Endothelial cell of umbilical vein (primary cell): ENCODE measurements at regions not wholly inside any gene's neighbourhood (a gene's known extent, or its start where the extent isn't known, plus 50 kb on each side); places are given as distances from the start of the nearest gene placed in this dataset.

Source experiments
- BruUV-seq: library from RNA; stranded (reverse); fragments of 400-500 nt; replicated peaks from 2 replicates; lab custom pipeline; 2021; lab: Mats Ljungman, UMichigan
- CTCF ChIA-PET: fragments of 300-600, 350-600 bp; sonication (Branson Sonifier 250); formaldehyde crosslinking; loops from one replicate; lab custom pipeline; 2021; ENCODE audit warnings: antibody characterized with exemption, inconsistent platforms; lab: Charles Lee
- POLR2A ChIA-PET: fragments of 300-600, 350-600 bp; sonication (Branson Sonifier 250); formaldehyde crosslinking; loops from one replicate; lab custom pipeline; 2021; ENCODE audit warnings: antibody characterized with exemption, inconsistent platforms; lab: Charles Lee
- DNase-seq: peaks from one replicate; pipeline ENCODE4 v3.0.0-alpha.2; 2011; ENCODE audit warnings: low read depth, low spot score
- FAIRE-seq: peaks from 2 replicates; lab custom pipeline; 2011; peaks lifted over from hg19 to GRCh38; lab: Jason Lieb, UNC
- H2AFZ ChIP-seq: 2 replicates; pipeline ENCODE4 v1.6.0; 2012; ENCODE audit warnings: low read depth, low read length, control low read depth, inconsistent platforms
- H3K27ac ChIP-seq: 2 replicates; pipeline ENCODE4 v1.5.1; 2011; ENCODE audit warnings: low read depth, mild to moderate bottlenecking, control low read depth, low read length, moderate library complexity; ENCODE audit not compliant: insufficient read depth
- H3K27me3 ChIP-seq, 2 experiments: 2 replicates each; pipeline versions ENCODE4 v1.6.0 to v1.6.1; 2011; ENCODE audit warnings: low read length in 2 of 2, mixed read lengths in 1 of 2; ENCODE audit not compliant: control insufficient read depth in 2 of 2, insufficient read depth in 2 of 2
- H3K36me3 ChIP-seq, 2 experiments: 2 replicates in 1 of 2; 3 replicates in 1 of 2; pipeline ENCODE4 v1.5.1; 2011; ENCODE audit warnings: low read length in 2 of 2, mild to moderate bottlenecking in 1 of 2, moderate library complexity in 1 of 2; ENCODE audit not compliant: control insufficient read depth in 2 of 2, insufficient read depth in 2 of 2; ENCODE audit errors: extremely low read depth in 1 of 2
- H3K4me1 ChIP-seq: 3 replicates; pipeline ENCODE4 v1.5.1; 2011; ENCODE audit warnings: mild to moderate bottlenecking, low read length; ENCODE audit not compliant: control insufficient read depth, insufficient read depth; ENCODE audit errors: extremely low read depth
- H3K4me2 ChIP-seq: 2 replicates; pipeline ENCODE4 v1.6.1; 2011; ENCODE audit warnings: low read length, control low read depth, mixed read lengths; ENCODE audit not compliant: insufficient read depth
- H3K4me3 ChIP-seq, 3 experiments: fragments of 200-600 bp in 1 of 3; sonication (generic), shearing (Covaris generic) in 1 of 3; replicated peaks in 1 of 3; 2 replicates each; pipeline ENCODE4 v1.5.1; 2011 to 2016; ENCODE audit warnings: control low read depth in 3 of 3, low read length in 3 of 3, mild to moderate bottlenecking in 2 of 3, inconsistent platforms in 1 of 3, low read depth in 1 of 3, moderate library complexity in 1 of 3; ENCODE audit not compliant: insufficient read depth in 1 of 3
- H3K79me2 ChIP-seq: 2 replicates; pipeline ENCODE4 v1.6.0; 2012; ENCODE audit warnings: low read length, inconsistent platforms; ENCODE audit not compliant: control insufficient read depth, insufficient read depth
- H3K9ac ChIP-seq: replicated peaks from 2 replicates; pipeline ENCODE3; 2011; ENCODE audit warnings: low read length, control low read depth; ENCODE audit not compliant: insufficient read depth; ENCODE audit errors: extremely low read depth
- H3K9me1 ChIP-seq: replicated peaks from 3 replicates; pipeline ENCODE4 v1.6.0; 2011; ENCODE audit warnings: mild to moderate bottlenecking, low read length; ENCODE audit not compliant: control insufficient read depth, insufficient read depth; ENCODE audit errors: extremely low read depth
- H3K9me3 ChIP-seq: replicated peaks from 2 replicates; pipeline ENCODE4 v1.5.1; 2012; ENCODE audit warnings: low read length, inconsistent platforms; ENCODE audit not compliant: control insufficient read depth, insufficient read depth
- H4K20me1 ChIP-seq: replicated peaks from 2 replicates; pipeline ENCODE3; 2011; ENCODE audit warnings: mild to moderate bottlenecking, low read length; ENCODE audit not compliant: control insufficient read depth, insufficient read depth; ENCODE audit errors: extremely low read depth
- EZH2 ChIP-seq: IDR thresholded peaks from 2 replicates; pipeline ENCODE4 v1.6.1; 2012; ENCODE audit warnings: borderline replicate concordance, low read depth, mild to moderate bottlenecking, moderate library complexity, low read length, inconsistent platforms; ENCODE audit not compliant: severe bottlenecking
- FOS ChIP-seq: IDR thresholded peaks from 2 replicates; pipeline ENCODE4 v1.6.1; 2011; ENCODE audit warnings: mild to moderate bottlenecking, low read length, moderate library complexity, borderline replicate concordance; ENCODE audit not compliant: insufficient read depth
- GATA2 ChIP-seq: IDR thresholded peaks from 2 replicates; pipeline ENCODE4 v1.7.0; 2011; ENCODE audit warnings: low read depth, mild to moderate bottlenecking, moderate library complexity, mixed read lengths, low read length; ENCODE audit not compliant: insufficient read length, insufficient read depth
- JUN ChIP-seq: IDR thresholded peaks from 2 replicates; pipeline ENCODE4 v1.6.1; 2011; ENCODE audit warnings: borderline replicate concordance, low read depth; ENCODE audit not compliant: insufficient read length, insufficient read depth
- MYC ChIP-seq: IDR thresholded peaks from one replicate; pipeline ENCODE4 v1.6.1; 2011; ENCODE audit warnings: mild to moderate bottlenecking, low read depth, low read length
- POLR2A ChIP-seq: IDR thresholded peaks from 2 replicates; pipeline ENCODE4 v1.6.1; 2012; ENCODE audit warnings: low read depth, mild to moderate bottlenecking, control low read depth, low read length
- POLR2AphosphoS5 ChIP-seq: IDR thresholded peaks from 2 replicates; pipeline ENCODE4 v1.6.1; 2012; ENCODE audit warnings: low read depth, mild to moderate bottlenecking, control low read depth, low read length, moderate library complexity; ENCODE audit not compliant: insufficient read depth
- dilution Hi-C: fragments of 300-500 bp; cut with MboI; formaldehyde crosslinking; loops from one replicate; pipeline ENCODE4 v1.15.0; 2019; ENCODE audit warnings: low sequenced_read_pairs; ENCODE audit not compliant: extremely low pct_ligation_motif_present
- intact Hi-C: fragments of 100-400 bp; cut with micrococcal nuclease; formaldehyde crosslinking; loops from one replicate; pipeline ENCODE4 v1.10.0; 2022
- TF ChIP-seq, protein P1 (sequence below), 2 donors: IDR thresholded peaks; 1 replicate in 1 of 2; 2 replicates in 1 of 2; pipeline ENCODE4 v1.5.1; 2011; ENCODE audit warnings: low read length in 2 of 2, mild to moderate bottlenecking in 2 of 2, moderate library complexity in 2 of 2, control low read depth in 1 of 2, inconsistent platforms in 1 of 2, low read depth in 1 of 2; ENCODE audit not compliant: insufficient read depth in 1 of 2; ENCODE audit errors: extremely low read depth in 1 of 2
- TF ChIP-seq, protein P2 (sequence below): IDR thresholded peaks from 2 replicates; pipeline ENCODE4 v1.6.1; 2011; ENCODE audit not compliant: insufficient read depth, insufficient read length

DNA sequence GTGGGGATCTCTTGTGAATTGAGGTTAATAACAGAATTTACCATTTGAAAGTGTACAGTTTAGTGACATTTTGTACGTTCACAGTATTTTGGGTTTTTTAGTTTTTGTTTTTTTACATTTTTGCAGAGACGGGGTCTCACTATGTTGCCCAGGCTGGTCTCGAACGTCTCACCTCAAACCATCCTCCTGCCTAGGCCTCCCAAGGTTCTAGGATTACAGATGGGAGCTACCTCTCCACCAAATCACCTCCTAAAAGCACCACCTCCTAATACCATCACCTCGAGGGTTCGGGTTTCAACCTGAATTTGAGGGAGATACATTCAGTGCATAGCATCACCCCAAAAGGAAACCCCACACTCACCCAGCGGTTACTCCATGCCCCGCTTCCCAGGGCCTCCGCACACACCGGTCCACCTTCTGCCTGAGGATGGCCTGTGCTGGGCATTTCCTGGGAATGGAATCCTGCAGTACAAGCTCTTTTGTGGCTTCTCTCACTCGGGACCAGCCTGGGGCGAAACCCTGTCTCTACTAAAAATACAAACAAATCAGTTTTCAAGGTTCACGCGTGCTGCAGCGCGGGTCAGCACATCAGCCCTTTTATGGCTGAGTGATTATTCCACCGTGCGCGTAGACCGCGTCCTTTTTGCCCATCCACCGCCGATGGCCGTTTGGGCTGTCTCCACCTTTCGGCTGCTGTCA is 182.7 kb upstream of the CIBAR2 start:
- Histone ChIP-seq H3K9me1 (no peaks in the 10 kb centered on the region), H3K27ac (no peak overlapping the region), H3K9me3 (no peaks in the 10 kb centered on the region), H3K27me3 (no peaks in the 10 kb centered on the region), H3K36me3 (no peaks in the 10 kb centered on the region), H3K4me1 (peaks cover 6% of the 10 kb centered on the region), H3K9ac (no peak overlapping the region), H3K4me3 (no peak overlapping the region), H3K79me2 (no peaks in the 10 kb centered on the region), H3K4me2 (no peak overlapping the region), H2AFZ (no peak overlapping the region), H4K20me1 (no peaks in the 10 kb centered on the region)
- intact Hi-C loops, result no loop called here
- TF ChIP-seq POLR2AphosphoS5 (no peak), JUN (no peak), EZH2 (no peak), GATA2 (no peak), FOS (no peak), POLR2A (no peak), MYC (no peak)
- TF ChIP-seq, protein P1, sequence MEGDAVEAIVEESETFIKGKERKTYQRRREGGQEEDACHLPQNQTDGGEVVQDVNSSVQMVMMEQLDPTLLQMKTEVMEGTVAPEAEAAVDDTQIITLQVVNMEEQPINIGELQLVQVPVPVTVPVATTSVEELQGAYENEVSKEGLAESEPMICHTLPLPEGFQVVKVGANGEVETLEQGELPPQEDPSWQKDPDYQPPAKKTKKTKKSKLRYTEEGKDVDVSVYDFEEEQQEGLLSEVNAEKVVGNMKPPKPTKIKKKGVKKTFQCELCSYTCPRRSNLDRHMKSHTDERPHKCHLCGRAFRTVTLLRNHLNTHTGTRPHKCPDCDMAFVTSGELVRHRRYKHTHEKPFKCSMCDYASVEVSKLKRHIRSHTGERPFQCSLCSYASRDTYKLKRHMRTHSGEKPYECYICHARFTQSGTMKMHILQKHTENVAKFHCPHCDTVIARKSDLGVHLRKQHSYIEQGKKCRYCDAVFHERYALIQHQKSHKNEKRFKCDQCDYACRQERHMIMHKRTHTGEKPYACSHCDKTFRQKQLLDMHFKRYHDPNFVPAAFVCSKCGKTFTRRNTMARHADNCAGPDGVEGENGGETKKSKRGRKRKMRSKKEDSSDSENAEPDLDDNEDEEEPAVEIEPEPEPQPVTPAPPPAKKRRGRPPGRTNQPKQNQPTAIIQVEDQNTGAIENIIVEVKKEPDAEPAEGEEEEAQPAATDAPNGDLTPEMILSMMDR (IDR thresholded peaks at IDR 0.05; ENCODE audit: extremely low read depth in 1 of 2, insufficient read depth in 1 of 2, low read depth in 1 of 2, low read length in 2 of 2), result no peak
- TF ChIP-seq, protein P2, sequence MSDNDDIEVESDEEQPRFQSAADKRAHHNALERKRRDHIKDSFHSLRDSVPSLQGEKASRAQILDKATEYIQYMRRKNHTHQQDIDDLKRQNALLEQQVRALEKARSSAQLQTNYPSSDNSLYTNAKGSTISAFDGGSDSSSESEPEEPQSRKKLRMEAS, result no peak
- CTCF ChIA-PET, result interaction anchor here (1.8 kb wide), 1 partner anchor 322 kb away, joined by 5 read pairs; no protein-coding TSS in a partner anchor
- BruUV-seq, result no TSS peak
- no peak for DNase-seq
- dilution Hi-C loops, result no loop called here
- POLR2A ChIA-PET, result no interaction called here
- FAIRE-seq, result no peak
